ENCODE measurements at regions not wholly inside any gene's neighbourhood (a gene's known extent, or its start where the extent isn't known, plus 50 kb on each side); places are given as distances from the start of the nearest gene placed in this dataset.

DNA sequence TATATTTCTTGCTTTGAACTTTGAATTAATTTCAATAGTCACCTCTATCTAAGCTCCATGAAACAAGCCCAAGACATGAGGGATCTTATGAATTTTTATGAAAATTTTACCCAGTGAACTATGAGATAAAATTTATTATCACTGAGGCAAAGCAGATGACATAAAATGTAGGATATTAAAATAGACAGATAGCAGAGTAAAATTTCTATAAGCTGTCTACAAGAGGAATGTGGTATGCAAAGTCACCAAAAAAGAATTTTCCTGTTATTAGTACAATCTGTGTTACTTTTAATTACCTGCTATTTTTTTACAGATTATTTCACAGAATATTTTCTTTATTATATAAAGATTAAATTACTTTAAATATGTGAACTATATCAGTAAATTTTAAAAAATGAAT lies 2312.6 kb downstream of the PCDH9 start:
- in situ Hi-C loops (cut with MboI; ENCODE audit: low pct_unique_long_range_greater_than_20kb, low sequenced_read_pairs, unreplicated experiment) = no loop called here
- DNase-seq (ENCODE audit: low spot score) = no peak
- no peak for TF ChIP-seq CTCF (IDR thresholded peaks at IDR 0.05; ENCODE audit: extremely low read depth, insufficient read depth, missing control alignments)

- no peak for TF ChIP-seq CTCF (IDR thresholded peaks at IDR 0.05; ENCODE audit: extremely low read depth, insufficient read depth, missing control alignments)
Measured at GRCh38 chr13:64912141-64912540, 2318.0 kb downstream of the PCDH9 start.

DNA sequence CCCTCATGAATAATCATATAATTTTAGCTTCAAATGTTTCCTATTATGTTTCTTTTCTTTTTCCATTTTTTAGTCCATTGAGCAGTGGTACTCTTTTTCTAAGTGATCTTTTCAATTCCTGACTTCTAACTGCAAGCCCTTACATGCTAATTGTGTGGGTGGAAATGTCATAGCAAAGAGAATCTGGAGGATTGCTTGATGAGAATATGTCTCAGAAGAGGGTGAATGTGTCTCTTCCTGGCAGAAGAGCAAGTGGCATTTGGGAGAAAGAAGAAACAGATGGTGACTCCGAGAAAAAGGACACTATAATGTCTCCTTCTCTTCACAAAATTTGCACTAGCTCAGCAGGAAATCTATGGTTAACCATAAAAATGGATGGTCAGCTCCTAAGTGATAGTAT lies 2320.0 kb downstream of the PCDH9 start:
- DNase-seq (ENCODE audit: low spot score) = no peak
- TF ChIP-seq CTCF (IDR thresholded peaks at IDR 0.05; ENCODE audit: extremely low read depth, insufficient read depth, missing control alignments) = no peak
- in situ Hi-C loops (cut with MboI; ENCODE audit: low pct_unique_long_range_greater_than_20kb, low sequenced_read_pairs, unreplicated experiment) = no loop called here

More at GRCh38 chr13:64912141-64912540, 2318.0 kb downstream of the PCDH9 start:
- no peak for DNase-seq (ENCODE audit: low spot score)
- in situ Hi-C loops (cut with MboI; ENCODE audit: low pct_unique_long_range_greater_than_20kb, low sequenced_read_pairs, unreplicated experiment) = no loop called here

- TF ChIP-seq CTCF (IDR thresholded peaks at IDR 0.05; ENCODE audit: extremely low read depth, insufficient read depth, missing control alignments) = no peak
- in situ Hi-C loops (cut with MboI; ENCODE audit: low pct_unique_long_range_greater_than_20kb, low sequenced_read_pairs, unreplicated experiment) = no loop called here
- DNase-seq (ENCODE audit: low spot score) = no peak
Measured at GRCh38 chr13:64909184-64909583, 2321.0 kb downstream of the PCDH9 start.

DNA sequence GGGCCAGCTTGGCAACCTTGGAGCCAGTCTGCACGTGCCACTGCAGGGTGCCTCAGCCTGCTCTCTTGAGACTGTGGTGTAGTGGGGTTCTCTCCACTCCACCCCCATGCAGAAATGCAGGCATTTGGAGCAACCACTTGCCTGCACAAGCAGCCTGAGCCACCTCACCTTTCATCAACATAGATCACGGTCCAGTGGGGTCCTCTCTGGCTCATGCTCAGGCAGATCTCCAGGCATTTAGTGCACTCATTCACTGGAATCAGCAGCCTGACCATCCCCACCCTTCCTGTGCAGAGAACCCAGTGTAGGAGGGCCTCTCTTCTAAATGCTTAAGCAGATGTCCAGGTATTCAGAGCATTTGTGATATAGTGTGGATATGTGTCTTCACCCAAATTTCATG lies 2330.1 kb downstream of the PCDH9 start:
- no peak for TF ChIP-seq CTCF (IDR thresholded peaks at IDR 0.05; ENCODE audit: extremely low read depth, insufficient read depth, missing control alignments)
- no peak for DNase-seq (ENCODE audit: low spot score)
- in situ Hi-C loops (cut with MboI; ENCODE audit: low pct_unique_long_range_greater_than_20kb, low sequenced_read_pairs, unreplicated experiment) = no loop called here

- no peak for DNase-seq (ENCODE audit: low spot score)
- TF ChIP-seq CTCF (IDR thresholded peaks at IDR 0.05; ENCODE audit: extremely low read depth, insufficient read depth, missing control alignments) = no peak
- in situ Hi-C loops (cut with MboI; ENCODE audit: low pct_unique_long_range_greater_than_20kb, low sequenced_read_pairs, unreplicated experiment) = no loop called here
Measured at GRCh38 chr13:64884976-64885375, 2345.2 kb downstream of the PCDH9 start.

DNA sequence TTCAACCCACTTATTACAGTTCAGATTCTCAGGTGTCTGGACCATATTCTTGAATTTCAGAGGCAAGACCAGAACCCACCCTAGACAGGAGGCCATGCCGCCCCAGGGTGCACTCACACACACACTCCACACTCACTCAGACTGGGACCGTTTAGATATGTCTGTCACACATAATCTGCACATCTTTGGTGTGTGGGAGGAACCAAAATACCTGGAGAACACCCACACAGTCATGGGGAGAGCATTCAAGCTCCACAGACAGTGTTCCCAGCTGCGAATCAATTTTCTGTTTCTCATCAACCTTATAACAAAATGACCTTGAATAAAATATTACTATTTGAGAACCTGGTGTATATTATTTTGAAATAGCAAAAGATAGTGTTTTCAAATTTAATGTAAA lies 2353.0 kb downstream of the PCDH9 start:
- in situ Hi-C loops (cut with MboI; ENCODE audit: low pct_unique_long_range_greater_than_20kb, low sequenced_read_pairs, unreplicated experiment) = no loop called here
- DNase-seq (ENCODE audit: low spot score) = no peak
- no peak for TF ChIP-seq CTCF (IDR thresholded peaks at IDR 0.05; ENCODE audit: extremely low read depth, insufficient read depth, missing control alignments)

Measured in GM13977 (cell line).